ENCODE measurements at regions not wholly inside any gene's neighbourhood (a gene's known extent, or its start where the extent isn't known, plus 50 kb on each side); places are given as distances from the start of the nearest gene placed in this dataset.

GRCh38 chr17:71229070-71229469, 891.8 kb upstream of the SOX9 start:
- no peaks in the 10 kb centered on the region for H3K79me2 ChIP-seq
- TF ChIP-seq EZH2phosphoT487 (IDR thresholded peaks at IDR 0.05; ENCODE audit: low read depth, severe bottlenecking, unreplicated experiment) (no peak), EZH2 (IDR thresholded peaks at IDR 0.05; ENCODE audit: borderline replicate concordance) (no peak)
- TF ChIP-seq, protein P1, sequence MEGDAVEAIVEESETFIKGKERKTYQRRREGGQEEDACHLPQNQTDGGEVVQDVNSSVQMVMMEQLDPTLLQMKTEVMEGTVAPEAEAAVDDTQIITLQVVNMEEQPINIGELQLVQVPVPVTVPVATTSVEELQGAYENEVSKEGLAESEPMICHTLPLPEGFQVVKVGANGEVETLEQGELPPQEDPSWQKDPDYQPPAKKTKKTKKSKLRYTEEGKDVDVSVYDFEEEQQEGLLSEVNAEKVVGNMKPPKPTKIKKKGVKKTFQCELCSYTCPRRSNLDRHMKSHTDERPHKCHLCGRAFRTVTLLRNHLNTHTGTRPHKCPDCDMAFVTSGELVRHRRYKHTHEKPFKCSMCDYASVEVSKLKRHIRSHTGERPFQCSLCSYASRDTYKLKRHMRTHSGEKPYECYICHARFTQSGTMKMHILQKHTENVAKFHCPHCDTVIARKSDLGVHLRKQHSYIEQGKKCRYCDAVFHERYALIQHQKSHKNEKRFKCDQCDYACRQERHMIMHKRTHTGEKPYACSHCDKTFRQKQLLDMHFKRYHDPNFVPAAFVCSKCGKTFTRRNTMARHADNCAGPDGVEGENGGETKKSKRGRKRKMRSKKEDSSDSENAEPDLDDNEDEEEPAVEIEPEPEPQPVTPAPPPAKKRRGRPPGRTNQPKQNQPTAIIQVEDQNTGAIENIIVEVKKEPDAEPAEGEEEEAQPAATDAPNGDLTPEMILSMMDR (IDR thresholded peaks at IDR 0.05; ENCODE audit: poor library complexity) = no peak
- 67% methylated on average over 1 of the region's 1 CpG for WGBS (ENCODE audit: low lambda C conversion rate, missing lambda C conversion rate)
- H2AFZ ChIP-seq = no peak overlapping the region
- no peak overlapping the region for H3K4me2 ChIP-seq
- DNase-seq (ENCODE audit: low spot score) = no peak
- no peaks in the 10 kb centered on the region for H3K27me3 ChIP-seq
- H4K20me1 ChIP-seq (ENCODE audit: insufficient read depth, poor library complexity, severe bottlenecking) = no peaks in the 10 kb centered on the region
- H3K4me1 ChIP-seq (ENCODE audit: insufficient read depth) = peaks cover 2% of the 10 kb centered on the region
- no peaks in the 10 kb centered on the region for H3K9me2 ChIP-seq (replicated peaks; ENCODE audit: insufficient read depth)
- no peak overlapping the region for H3K4me3 ChIP-seq
- H3K36me3 ChIP-seq (replicated peaks; ENCODE audit: insufficient read depth, low read depth) = no peaks in the 10 kb centered on the region
- H3K9me3 ChIP-seq (ENCODE audit: low read depth) = no peaks in the 10 kb centered on the region
- H3K27ac ChIP-seq = peak overlapping the region; percentile 0

- no peaks in the 10 kb centered on the region for H3K9me3 ChIP-seq (ENCODE audit: low read depth)
- no peaks in the 10 kb centered on the region for H3K36me3 ChIP-seq (replicated peaks; ENCODE audit: insufficient read depth, low read depth)
- no peak overlapping the region for H3K4me3 ChIP-seq
- no peaks in the 10 kb centered on the region for H3K4me1 ChIP-seq (ENCODE audit: insufficient read depth)
- no peaks in the 10 kb centered on the region for H4K20me1 ChIP-seq (ENCODE audit: insufficient read depth, poor library complexity, severe bottlenecking)
- H3K79me2 ChIP-seq = no peaks in the 10 kb centered on the region
- no peak overlapping the region for H3K4me2 ChIP-seq
- DNase-seq (ENCODE audit: low spot score) = no peak
- H3K9me2 ChIP-seq (replicated peaks; ENCODE audit: insufficient read depth) = no peaks in the 10 kb centered on the region
- no peak for TF ChIP-seq EZH2 (IDR thresholded peaks at IDR 0.05; ENCODE audit: borderline replicate concordance)
- no peak for TF ChIP-seq EZH2phosphoT487 (IDR thresholded peaks at IDR 0.05; ENCODE audit: low read depth, severe bottlenecking, unreplicated experiment)
- TF ChIP-seq, protein P1 (IDR thresholded peaks at IDR 0.05; ENCODE audit: poor library complexity) = no peak
- WGBS (ENCODE audit: low lambda C conversion rate, missing lambda C conversion rate) = 88% methylated on average over 9 of the region's 9 CpGs
- H2AFZ ChIP-seq = no peak overlapping the region
- H3K27me3 ChIP-seq = no peaks in the 10 kb centered on the region
- no peak overlapping the region for H3K27ac ChIP-seq
These were observed 887.8 kb upstream of the SOX9 start for GRCh38 chr17:71232801-71233559.

GRCh38 chr17:71234349-71234748, 886.5 kb upstream of the SOX9 start:
- no peak overlapping the region for H3K4me2 ChIP-seq
- no peaks in the 10 kb centered on the region for H3K27me3 ChIP-seq
- H3K4me1 ChIP-seq (ENCODE audit: insufficient read depth) = no peaks in the 10 kb centered on the region
- H4K20me1 ChIP-seq (ENCODE audit: insufficient read depth, poor library complexity, severe bottlenecking) = no peaks in the 10 kb centered on the region
- no peak for DNase-seq (ENCODE audit: low spot score)
- no peaks in the 10 kb centered on the region for H3K36me3 ChIP-seq (replicated peaks; ENCODE audit: insufficient read depth, low read depth)
- no peaks in the 10 kb centered on the region for H3K79me2 ChIP-seq
- H3K27ac ChIP-seq = no peak overlapping the region
- no peaks in the 10 kb centered on the region for H3K9me3 ChIP-seq (ENCODE audit: low read depth)
- 86% methylated on average over 7 of the region's 7 CpGs for WGBS (ENCODE audit: low lambda C conversion rate, missing lambda C conversion rate)
- H3K9me2 ChIP-seq (replicated peaks; ENCODE audit: insufficient read depth) = no peaks in the 10 kb centered on the region
- no peak overlapping the region for H3K4me3 ChIP-seq
- H2AFZ ChIP-seq = no peak overlapping the region
- TF ChIP-seq EZH2 (IDR thresholded peaks at IDR 0.05; ENCODE audit: borderline replicate concordance) (no peak), EZH2phosphoT487 (IDR thresholded peaks at IDR 0.05; ENCODE audit: low read depth, severe bottlenecking, unreplicated experiment) (no peak)
- TF ChIP-seq, protein P1 (IDR thresholded peaks at IDR 0.05; ENCODE audit: poor library complexity) = no peak

All from hepatocyte (in vitro differentiated cells).